ENCODE measurements at regions not wholly inside any gene's neighbourhood (a gene's known extent, or its start where the extent isn't known, plus 50 kb on each side); places are given as distances from the start of the nearest gene placed in this dataset.

GRCh38 chr6:92752114-92752513 lies 667.2 kb downstream of the EPHA7 start:
- intact Hi-C loops (cut with DNase I; ENCODE audit: low total_unique reads), result no loop called here
- DNase-seq (ENCODE audit: low spot score in 2 of 2), result no peak
- H3K36me3 ChIP-seq, result peaks cover 4% of the 10 kb centered on the region
- H3K4me3 ChIP-seq, result no peak overlapping the region
- H3K4me1 ChIP-seq, result no peaks in the 10 kb centered on the region
- no peaks in the 10 kb centered on the region for H3K27me3 ChIP-seq
- TF ChIP-seq POLR2AphosphoS5 (IDR thresholded peaks at IDR 0.05) (no peak), POLR2A (IDR thresholded peaks at IDR 0.05) (no peak), CTCF (IDR thresholded peaks at IDR 0.05) (no peak)
- H3K9me3 ChIP-seq, result peaks cover 7 to 28% of the 10 kb centered on the region in 2 donors
- no peak overlapping the region for H3K27ac ChIP-seq

GRCh38 chr6:92748131-92748530 lies 671.2 kb downstream of the EPHA7 start:
- H3K36me3 ChIP-seq, result peaks cover 4% of the 10 kb centered on the region
- no peak for DNase-seq (ENCODE audit: low spot score in 2 of 2)
- intact Hi-C loops (cut with DNase I; ENCODE audit: low total_unique reads), result no loop called here
- peaks cover 2 to 21% of the 10 kb centered on the region in 2 donors for H3K9me3 ChIP-seq
- H3K27me3 ChIP-seq, result no peaks in the 10 kb centered on the region
- H3K4me1 ChIP-seq, result no peaks in the 10 kb centered on the region
- H3K4me3 ChIP-seq, result no peak overlapping the region
- no peak overlapping the region for H3K27ac ChIP-seq
- TF ChIP-seq POLR2AphosphoS5 (IDR thresholded peaks at IDR 0.05) (no peak), POLR2A (IDR thresholded peaks at IDR 0.05) (no peak), CTCF (IDR thresholded peaks at IDR 0.05) (no peak)

- intact Hi-C loops (cut with DNase I; ENCODE audit: low total_unique reads), result no loop called here
- Histone ChIP-seq H3K36me3 (no peaks in the 10 kb centered on the region), H3K27me3 (no peaks in the 10 kb centered on the region), H3K9me3 (peaks cover 0 to 9% of the 10 kb centered on the region in 2 donors), H3K4me1 (no peaks in the 10 kb centered on the region), H3K27ac (no peak overlapping the region), H3K4me3 (no peak overlapping the region)
- no peak for DNase-seq (ENCODE audit: low spot score in 2 of 2)
- no peak for TF ChIP-seq CTCF (IDR thresholded peaks at IDR 0.05)
- TF ChIP-seq POLR2AphosphoS5 (IDR thresholded peaks at IDR 0.05), result no peak
- no peak for TF ChIP-seq POLR2A (IDR thresholded peaks at IDR 0.05)
These were observed 681.4 kb downstream of the EPHA7 start for GRCh38 chr6:92737983-92738382.

- Histone ChIP-seq H3K9me3 (peaks cover 7 to 9% of the 10 kb centered on the region in 2 donors), H3K27me3 (no peaks in the 10 kb centered on the region), H3K27ac (no peak overlapping the region), H3K4me1 (no peaks in the 10 kb centered on the region), H3K4me3 (no peak overlapping the region), H3K36me3 (no peaks in the 10 kb centered on the region)
- intact Hi-C loops (cut with DNase I; ENCODE audit: low total_unique reads), result no loop called here
- no peak for DNase-seq (ENCODE audit: low spot score in 2 of 2)
- TF ChIP-seq CTCF (IDR thresholded peaks at IDR 0.05), result no peak
- TF ChIP-seq POLR2AphosphoS5 (IDR thresholded peaks at IDR 0.05), result no peak
- no peak for TF ChIP-seq POLR2A (IDR thresholded peaks at IDR 0.05)
These were observed 695.9 kb downstream of the EPHA7 start for GRCh38 chr6:92723390-92723931.

GRCh38 chr6:92719773-92720172 lies 699.6 kb downstream of the EPHA7 start:
- Histone ChIP-seq H3K27ac (no peak overlapping the region), H3K9me3 (peaks cover 7 to 9% of the 10 kb centered on the region in 2 donors), H3K4me3 (no peak overlapping the region), H3K27me3 (no peaks in the 10 kb centered on the region), H3K36me3 (no peaks in the 10 kb centered on the region), H3K4me1 (no peaks in the 10 kb centered on the region)
- TF ChIP-seq POLR2A (IDR thresholded peaks at IDR 0.05), result no peak
- intact Hi-C loops (cut with DNase I; ENCODE audit: low total_unique reads), result no loop called here
- DNase-seq (ENCODE audit: low spot score in 2 of 2), result no peak

- H3K4me1 ChIP-seq, result no peaks in the 10 kb centered on the region
- no peak overlapping the region for H3K27ac ChIP-seq
- TF ChIP-seq POLR2AphosphoS5 (IDR thresholded peaks at IDR 0.05) (no peak), CTCF (IDR thresholded peaks at IDR 0.05) (no peak), POLR2A (IDR thresholded peaks at IDR 0.05) (no peak)
- intact Hi-C loops (cut with DNase I; ENCODE audit: low total_unique reads), result no loop called here
- DNase-seq (ENCODE audit: low spot score in 2 of 2), result no peak
- H3K9me3 ChIP-seq, result no peaks in the 10 kb centered on the region
- H3K4me3 ChIP-seq, result no peak overlapping the region
- H3K27me3 ChIP-seq, result no peaks in the 10 kb centered on the region
- no peaks in the 10 kb centered on the region for H3K36me3 ChIP-seq
These were observed 702.7 kb downstream of the EPHA7 start for GRCh38 chr6:92716638-92717037.

Data from breast epithelium (tissue), 4 donors.